Duodenal mucosa (tissue), 2 donors: ENCODE measurements at regions not wholly inside any gene's neighbourhood (a gene's known extent, or its start where the extent isn't known, plus 50 kb on each side); places are given as distances from the start of the nearest gene placed in this dataset.
"Not testable (repeated sequence)": the region's sequence is repeated elsewhere in the genome, so short reads cannot be mapped to it uniquely, and the experiment has no call there.

ENCODE experiments used
- H3K27ac ChIP-seq: one replicate; pipeline ENCODE4 v1.7.0; 2013; ENCODE audit warnings: low read depth, low read length
- H3K27me3 ChIP-seq, 2 donors: one replicate each; pipeline ENCODE4 v1.7.0; 2013; ENCODE audit warnings: low read length in 2 of 2, control low read depth in 1 of 2; ENCODE audit not compliant: insufficient read depth in 2 of 2, control insufficient read depth in 1 of 2
- H3K36me3 ChIP-seq, 2 donors: one replicate each; pipeline ENCODE4 v1.7.0; 2013; ENCODE audit warnings: low read length in 2 of 2, control low read depth in 1 of 2; ENCODE audit not compliant: insufficient read depth in 2 of 2, control insufficient read depth in 1 of 2
- H3K4me1 ChIP-seq, 2 donors: one replicate each; pipeline ENCODE4 v1.7.0; 2013; ENCODE audit warnings: low read length in 2 of 2, control low read depth in 1 of 2; ENCODE audit not compliant: insufficient read depth in 2 of 2, control insufficient read depth in 1 of 2
- H3K4me3 ChIP-seq, 2 donors: one replicate each; pipeline ENCODE4 v1.7.0; 2013; ENCODE audit warnings: low read length in 2 of 2, low read depth in 1 of 2
- H3K9ac ChIP-seq, 2 donors: one replicate each; pipeline ENCODE4 v1.7.0; 2013; ENCODE audit warnings: low read length in 2 of 2, low read depth in 1 of 2
- H3K9me3 ChIP-seq, 2 donors: one replicate each; pipeline ENCODE4 v1.7.0; 2013; ENCODE audit warnings: low read length in 2 of 2, control low read depth in 1 of 2; ENCODE audit not compliant: control insufficient read depth in 1 of 2

- H3K27me3 ChIP-seq: no peaks in the 10 kb centered on the region
- H3K9ac ChIP-seq: no peak overlapping the region
- no peaks in the 10 kb centered on the region for H3K4me1 ChIP-seq
- H3K4me3 ChIP-seq: no peak overlapping the region
- no peak overlapping the region for H3K27ac ChIP-seq
- H3K9me3 ChIP-seq: peaks cover 20 to 30% of the 10 kb centered on the region in 2 donors
- no peaks in the 10 kb centered on the region for H3K36me3 ChIP-seq
Measured at GRCh38 chr15:19987389-19988048, 554.1 kb downstream of the GOLGA6L6 start.

- Histone ChIP-seq H3K27me3 (no peaks in the 10 kb centered on the region), H3K9ac (no peak overlapping the region), H3K4me3 (no peak overlapping the region), H3K27ac (no peak overlapping the region), H3K4me1 (no peaks in the 10 kb centered on the region), H3K36me3 (no peaks in the 10 kb centered on the region), H3K9me3 (peaks cover 10 to 17% of the 10 kb centered on the region in 2 donors)
Measured at GRCh38 chr15:19984101-19984500, 557.5 kb downstream of the GOLGA6L6 start.

DNA sequence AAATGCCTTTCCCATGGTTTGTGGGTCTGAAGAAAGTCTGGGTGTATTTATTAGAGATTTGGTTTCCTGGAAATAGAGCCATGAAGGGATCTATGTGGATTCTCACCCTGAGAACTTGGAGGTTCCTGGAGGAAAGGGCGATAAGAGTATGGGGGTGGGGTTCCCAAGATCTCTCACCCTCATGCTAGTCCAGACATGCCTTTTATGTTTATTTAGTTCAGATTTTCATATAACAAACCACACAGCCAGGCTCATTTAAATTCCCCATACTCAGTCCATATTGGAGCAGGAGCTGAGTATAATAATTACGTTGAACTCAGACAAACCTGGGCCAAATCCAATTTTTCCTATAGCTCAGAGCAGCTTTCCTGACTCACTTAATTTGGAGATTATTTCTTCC, 566.6 kb downstream of the GOLGA6L6 start:
- Histone ChIP-seq H3K36me3 (no peaks in the 10 kb centered on the region), H3K9me3 (peaks cover 5 to 21% of the 10 kb centered on the region in 2 donors), H3K4me1 (no peaks in the 10 kb centered on the region), H3K27ac (no peak overlapping the region), H3K27me3 (no peaks in the 10 kb centered on the region), H3K9ac (no peak overlapping the region), H3K4me3 (no peak overlapping the region)

GRCh38 chr15:19973718-19974117, 567.9 kb downstream of the GOLGA6L6 start:
- Histone ChIP-seq H3K27me3 (no peaks in the 10 kb centered on the region), H3K27ac (no peak overlapping the region), H3K9me3 (peaks cover 5 to 21% of the 10 kb centered on the region in 2 donors), H3K36me3 (no peaks in the 10 kb centered on the region), H3K4me1 (no peaks in the 10 kb centered on the region), H3K4me3 (no peak overlapping the region), H3K9ac (no peak overlapping the region)

DNA sequence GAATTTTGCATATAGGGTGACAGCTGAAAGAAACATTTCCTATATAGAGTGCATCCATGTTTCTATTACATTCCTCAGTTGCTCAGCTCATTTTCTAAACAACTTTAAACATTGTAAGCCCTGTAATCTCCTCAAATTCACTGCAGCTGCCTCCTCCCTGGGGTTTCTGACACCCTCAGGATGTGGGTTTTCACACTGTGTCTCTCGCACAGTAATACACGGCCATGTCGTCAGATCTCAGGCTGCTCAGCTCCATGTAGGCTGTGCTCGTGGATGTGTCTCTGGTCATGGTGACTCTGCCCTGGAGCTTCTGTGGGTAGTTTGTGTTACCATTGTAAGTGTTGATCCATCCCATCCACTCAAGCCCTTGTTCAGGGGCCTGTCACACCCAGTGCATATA, 569.0 kb downstream of the GOLGA6L6 start:
- not testable (repeated sequence) for H3K36me3 ChIP-seq, H3K4me3 ChIP-seq, H3K27me3 ChIP-seq, H3K4me1 ChIP-seq, H3K9ac ChIP-seq, H3K27ac ChIP-seq
- H3K9me3 ChIP-seq: peaks cover 8 to 25% of the 10 kb centered on the region in 2 donors

GRCh38 chr15:19965574-19965973, 576.0 kb downstream of the GOLGA6L6 start:
- H3K4me3 ChIP-seq, H3K36me3 ChIP-seq, H3K4me1 ChIP-seq, H3K9ac ChIP-seq, H3K27ac ChIP-seq, H3K27me3 ChIP-seq: not testable (repeated sequence)
- peaks cover 13 to 15% of the 10 kb centered on the region in 2 donors for H3K9me3 ChIP-seq

DNA sequence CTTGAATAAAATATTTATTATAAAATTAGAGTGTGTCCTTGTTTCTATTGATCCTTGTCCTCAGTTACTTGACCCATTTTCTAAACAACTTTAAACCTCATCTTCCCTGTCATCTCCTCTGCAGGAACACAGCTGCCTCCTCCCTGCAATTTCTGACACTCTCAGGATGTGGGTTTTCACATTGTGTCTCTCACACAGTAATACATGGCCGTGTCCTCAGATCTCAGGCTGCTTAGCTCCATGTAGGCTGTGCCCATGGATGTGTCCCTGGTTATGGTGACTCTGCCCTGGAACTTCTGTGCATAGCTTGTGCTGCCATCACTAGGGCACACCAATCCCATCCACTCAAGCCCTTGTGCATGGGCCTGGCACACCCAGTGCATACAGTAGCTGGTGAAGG, 577.1 kb downstream of the GOLGA6L6 start:
- H3K4me3 ChIP-seq, H3K27me3 ChIP-seq, H3K9ac ChIP-seq, H3K4me1 ChIP-seq, H3K27ac ChIP-seq, H3K36me3 ChIP-seq: not testable (repeated sequence)
- H3K9me3 ChIP-seq: peaks cover 14 to 16% of the 10 kb centered on the region in 2 donors

DNA sequence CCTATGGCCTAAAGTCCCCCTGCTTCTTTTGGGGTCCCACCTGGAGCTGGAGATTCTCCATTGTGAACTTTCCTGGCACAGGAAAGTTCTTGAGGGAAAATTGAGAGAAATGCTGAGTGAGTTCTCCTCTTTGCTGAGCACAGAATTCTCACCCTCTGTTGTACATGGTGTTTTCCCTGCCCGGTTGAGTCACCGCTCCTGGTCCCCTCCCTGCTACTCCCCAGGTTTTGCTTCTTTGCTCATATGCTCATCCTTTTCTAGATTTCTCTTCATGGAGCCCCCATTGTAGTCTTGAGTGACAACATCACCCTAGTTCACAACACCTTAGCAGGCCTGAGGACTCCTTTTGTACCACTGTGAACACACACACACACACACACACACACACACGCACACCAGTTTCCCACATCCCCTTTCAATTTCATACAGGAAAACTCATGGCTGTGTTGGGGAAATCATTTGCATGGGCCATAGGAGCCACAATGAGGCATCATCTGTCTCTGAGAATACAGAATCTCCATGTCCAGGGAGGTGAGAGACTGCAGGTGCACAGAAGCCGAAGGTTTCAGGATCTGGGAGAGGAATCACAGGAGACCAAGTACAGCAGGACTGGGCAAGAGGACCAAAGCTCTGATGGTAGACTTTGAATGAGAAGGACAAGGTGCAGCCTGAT, 585.3 kb downstream of the GOLGA6L6 start:
- H3K27ac ChIP-seq: no peak overlapping the region
- H3K36me3 ChIP-seq: no peaks in the 10 kb centered on the region
- H3K4me3 ChIP-seq: no peak overlapping the region
- no peak overlapping the region for H3K9ac ChIP-seq
- H3K27me3 ChIP-seq: no peaks in the 10 kb centered on the region
- H3K4me1 ChIP-seq: no peaks in the 10 kb centered on the region
- peaks cover 7 to 15% of the 10 kb centered on the region in 2 donors for H3K9me3 ChIP-seq

GRCh38 chr15:19944261-19944888, 597.2 kb downstream of the GOLGA6L6 start:
- peaks cover 0 to 2% of the 10 kb centered on the region in 2 donors for H3K9me3 ChIP-seq
- H3K4me3 ChIP-seq: no peak overlapping the region
- no peak overlapping the region for H3K27ac ChIP-seq
- no peaks in the 10 kb centered on the region for H3K4me1 ChIP-seq
- no peak overlapping the region for H3K9ac ChIP-seq
- H3K27me3 ChIP-seq: no peaks in the 10 kb centered on the region
- no peaks in the 10 kb centered on the region for H3K36me3 ChIP-seq

- H3K36me3 ChIP-seq: no peaks in the 10 kb centered on the region
- no peaks in the 10 kb centered on the region for H3K4me1 ChIP-seq
- no peak overlapping the region for H3K9ac ChIP-seq
- H3K9me3 ChIP-seq: peaks cover 0 to 2% of the 10 kb centered on the region in 2 donors
- no peaks in the 10 kb centered on the region for H3K27me3 ChIP-seq
- no peak overlapping the region for H3K4me3 ChIP-seq
- no peak overlapping the region for H3K27ac ChIP-seq
Measured at GRCh38 chr15:19943515-19943914, 598.1 kb downstream of the GOLGA6L6 start.
